GM12878 (cell line): ENCODE measurements at regions not wholly inside any gene's neighbourhood (a gene's known extent, or its start where the extent isn't known, plus 50 kb on each side); places are given as distances from the start of the nearest gene placed in this dataset.

Experiments used
- ATAC-seq: fragments of 200-7000 bp; cut with Tn5 transposase; 3 replicates; pipeline ENCODE4 v1.9.1; 2020; ENCODE audit warnings: mild to moderate bottlenecking, moderate library complexity
- BruUV-seq: library from RNA; stranded (reverse); fragments of 400-500 nt; replicated peaks from 2 replicates; lab custom pipeline; 2021; lab: Mats Ljungman, UMichigan
- CTCF ChIA-PET: fragments of 300-600 bp; sonication (Branson Sonifier 250); formaldehyde crosslinking; extraction: SDS; loops from one replicate; lab custom pipeline; 2021; ENCODE audit warnings: inconsistent platforms; lab: Yijun Ruan, JAX
- POLR2A ChIA-PET: fragments of 350-600 bp; formaldehyde crosslinking; extraction: SDS; loops from one replicate; lab custom pipeline; 2021; ENCODE audit warnings: inconsistent platforms; lab: Charles Lee
- RAD21 ChIA-PET: fragments of 300-600 bp; sonication (Branson Sonifier 250); formaldehyde crosslinking; loops from one replicate; lab custom pipeline; 2023; ENCODE audit warnings: antibody characterized with exemption; ENCODE audit not compliant: unreplicated experiment; lab: Charles Lee
- SMC1A ChIA-PET: fragments of 300-600 bp; sonication (Branson Sonifier 250); formaldehyde crosslinking; loops from one replicate; lab custom pipeline; 2023; ENCODE audit not compliant: unreplicated experiment, uncharacterized antibody; lab: Charles Lee
- DNase-seq: peaks from one replicate; pipeline ENCODE4 v3.0.0-alpha.2; 2011; ENCODE audit warnings: low read depth, low spot score
- FAIRE-seq: peaks from 3 replicates; lab custom pipeline; 2011; peaks lifted over from hg19 to GRCh38; lab: Jason Lieb, UNC
- H2AFZ ChIP-seq: 2 replicates; pipeline ENCODE4 v1.6.0; 2011; ENCODE audit warnings: low read depth, low read length, control low read depth; ENCODE audit not compliant: control insufficient read depth
- H3K27ac ChIP-seq: 2 replicates; pipeline ENCODE4 v1.5.1; 2011; ENCODE audit warnings: control low read depth; ENCODE audit not compliant: control insufficient read depth, insufficient read depth
- H3K27me3 ChIP-seq, 2 experiments: replicated peaks in 1 of 2; 2 replicates each; pipeline versions ENCODE4 v1.6.0 to v1.6.1; 2011; ENCODE audit warnings: low read length in 1 of 2; ENCODE audit not compliant: control insufficient read depth in 2 of 2, insufficient read depth in 2 of 2
- H3K36me3 ChIP-seq, 2 experiments: 2 replicates each; pipeline ENCODE4 v1.5.1; 2011; ENCODE audit warnings: low read length in 1 of 2; ENCODE audit not compliant: control insufficient read depth in 2 of 2, insufficient read depth in 2 of 2
- H3K4me1 ChIP-seq: 2 replicates; pipeline ENCODE4 v1.6.1; 2011; ENCODE audit warnings: mild to moderate bottlenecking, low read length, moderate library complexity, mixed read lengths; ENCODE audit not compliant: control insufficient read depth, insufficient read depth
- H3K4me2 ChIP-seq: 2 replicates; pipeline ENCODE4 v1.6.0; 2011; ENCODE audit warnings: control low read depth; ENCODE audit not compliant: control insufficient read depth, insufficient read depth
- H3K4me3 ChIP-seq: fragments of 200-600 bp; sonication (generic); 2 replicates; pipeline ENCODE4 v1.5.1; 2016
- H3K79me2 ChIP-seq: 2 replicates; pipeline ENCODE4 v1.6.0; 2011; ENCODE audit warnings: low read length; ENCODE audit not compliant: control insufficient read depth, insufficient read depth
- H3K9ac ChIP-seq: 2 replicates; pipeline ENCODE4 v1.8.0; 2011; ENCODE audit warnings: low read length, control low read depth, mixed read lengths; ENCODE audit not compliant: control insufficient read depth, insufficient read depth
- H3K9me3 ChIP-seq: replicated peaks from 3 replicates; pipeline ENCODE4 v1.5.1; 2011; ENCODE audit warnings: mild to moderate bottlenecking, low read length; ENCODE audit not compliant: control insufficient read depth, insufficient read depth
- H4K20me1 ChIP-seq: 2 replicates; pipeline ENCODE4 v1.6.0; 2011; ENCODE audit not compliant: control insufficient read depth, insufficient read depth
- BCL11A ChIP-seq: IDR thresholded peaks from 2 replicates; pipeline ENCODE4 v1.6.1; 2011; ENCODE audit warnings: low read depth, low read length
- BHLHE40 ChIP-seq, 2 experiments: fragments of 450-650 bp in 1 of 2; IDR thresholded peaks; 2 replicates each; pipeline ENCODE4 v1.6.1; 2011 to 2017; ENCODE audit warnings: low read depth in 2 of 2, borderline replicate concordance in 1 of 2, improper control_type of control experiment in 1 of 2, low read length in 1 of 2, mild to moderate bottlenecking in 1 of 2
- CBFB ChIP-seq: IDR thresholded peaks from 2 replicates; pipeline ENCODE4 v1.6.1; 2016; ENCODE audit warnings: antibody characterized with exemption, low read depth
- CBX3 ChIP-seq: fragments of 200-600 bp; sonication (generic); IDR thresholded peaks from 2 replicates; pipeline ENCODE4 v1.6.1; 2016; ENCODE audit warnings: low read depth, borderline replicate concordance
- DPF2 ChIP-seq: fragments of 450-650 bp; IDR thresholded peaks from 2 replicates; pipeline ENCODE4 v1.6.1; 2017; ENCODE audit warnings: mild to moderate bottlenecking
- GATAD2B ChIP-seq: fragments of 450-650 bp; conservative IDR thresholded peaks from 2 replicates; pipeline ENCODE4 v1.6.1; 2017; ENCODE audit warnings: low read depth, mild to moderate bottlenecking, moderate library complexity
- HDAC2 ChIP-seq: fragments of 200-600 bp; sonication (generic); IDR thresholded peaks from 2 replicates; pipeline ENCODE4 v1.6.1; 2017
- HDGF ChIP-seq: fragments of 450-650 bp; IDR thresholded peaks from 2 replicates; pipeline ENCODE4 v1.6.1; 2016; ENCODE audit warnings: antibody characterized with exemption
- IKZF2 ChIP-seq, 2 experiments: fragments of 450-650 bp; IDR thresholded peaks; 2 replicates each; pipeline ENCODE4 v1.6.1; 2017; ENCODE audit warnings: mild to moderate bottlenecking in 2 of 2, moderate library complexity in 2 of 2
- KLF5 ChIP-seq: fragments of 450-650 bp; IDR thresholded peaks from 2 replicates; pipeline ENCODE4 v1.6.1; 2014; ENCODE audit warnings: mild to moderate bottlenecking; ENCODE audit not compliant: partially characterized antibody
- MEF2B ChIP-seq: fragments of 450-650 bp; IDR thresholded peaks from 2 replicates; pipeline ENCODE4 v1.6.1; 2018; ENCODE audit warnings: mild to moderate bottlenecking, moderate library complexity; ENCODE audit not compliant: partially characterized antibody, poor library complexity, severe bottlenecking
- MTA2 ChIP-seq: fragments of 450-650 bp; IDR thresholded peaks from 2 replicates; pipeline ENCODE4 v1.6.1; 2016; ENCODE audit warnings: low read depth, mild to moderate bottlenecking, moderate library complexity
- POLR2AphosphoS2 ChIP-seq: IDR thresholded peaks from 2 replicates; pipeline ENCODE4 v1.6.1; 2011; ENCODE audit warnings: low read depth, mild to moderate bottlenecking, low read length, improper control_type of control experiment, moderate library complexity
- POU2F2 ChIP-seq: IDR thresholded peaks from 3 replicates; pipeline ENCODE4 v1.6.1; 2011; ENCODE audit warnings: low read depth, mild to moderate bottlenecking, low read length, borderline replicate concordance
- RAD21 ChIP-seq: IDR thresholded peaks from 2 replicates; pipeline ENCODE4 v1.6.1; 2011; ENCODE audit warnings: mild to moderate bottlenecking, low read depth, low read length, moderate library complexity; ENCODE audit not compliant: insufficient read depth
- RELA ChIP-seq: fragments of 450-650 bp; IDR thresholded peaks from 2 replicates; pipeline ENCODE4 v1.8.0; 2014; ENCODE audit warnings: borderline replicate concordance; ENCODE audit not compliant: partially characterized antibody
- RUNX3 ChIP-seq: IDR thresholded peaks from 2 replicates; pipeline ENCODE4 v1.6.1; 2012; ENCODE audit warnings: low read length, inconsistent platforms
- SIN3A ChIP-seq: IDR thresholded peaks from 2 replicates; pipeline ENCODE4 v1.6.1; 2012; ENCODE audit warnings: low read depth, low read length, improper control_type of control experiment
- SPI1 ChIP-seq: IDR thresholded peaks from 2 replicates; pipeline ENCODE4 v1.6.1; 2011; ENCODE audit warnings: low read depth, mild to moderate bottlenecking, low read length, moderate library complexity, borderline replicate concordance; ENCODE audit not compliant: insufficient read depth
- SRF ChIP-seq, 2 experiments: IDR thresholded peaks; 2 replicates each; pipeline ENCODE4 v1.6.1; 2011; ENCODE audit warnings: low read depth in 2 of 2, low read length in 2 of 2, mild to moderate bottlenecking in 1 of 2, moderate library complexity in 1 of 2
- TAF1 ChIP-seq: IDR thresholded peaks from 2 replicates; pipeline ENCODE4 v1.6.1; 2011; ENCODE audit warnings: mild to moderate bottlenecking, low read depth, low read length, borderline replicate concordance
- WGBS: methylation state at CpG from one replicate; pipeline ENCODE4 v1.1.6; 2016; ENCODE audit warnings: low lambda C conversion rate; ENCODE audit not compliant: insufficient replicate concordance, insufficient coverage; ENCODE audit errors: missing lambda C conversion rate; 5-methylcytosine and 5-hydroxymethylcytosine counted together
- in situ Hi-C: fragments of 300-500 bp; cut with MboI; formaldehyde crosslinking; loops from 9 replicates; pipeline ENCODE4 v1.14.3; 2018; ENCODE audit warnings: mixed read lengths
- intact Hi-C: fragments of 100-400 bp; cut with micrococcal nuclease; formaldehyde crosslinking; loops from one replicate; pipeline ENCODE4 v1.14.2; 2022; ENCODE audit not compliant: unreplicated experiment
- TF ChIP-seq, protein P1 (sequence below): IDR thresholded peaks from 2 replicates; pipeline ENCODE4 v1.6.1; 2011; ENCODE audit warnings: low read depth, mild to moderate bottlenecking, low read length, moderate library complexity, borderline replicate concordance; ENCODE audit errors: extremely low read depth
- TF ChIP-seq, protein P2 (sequence below): fragments of 450-650 bp; IDR thresholded peaks from 2 replicates; pipeline ENCODE4 v1.6.1; 2014; ENCODE audit warnings: mild to moderate bottlenecking

DNA sequence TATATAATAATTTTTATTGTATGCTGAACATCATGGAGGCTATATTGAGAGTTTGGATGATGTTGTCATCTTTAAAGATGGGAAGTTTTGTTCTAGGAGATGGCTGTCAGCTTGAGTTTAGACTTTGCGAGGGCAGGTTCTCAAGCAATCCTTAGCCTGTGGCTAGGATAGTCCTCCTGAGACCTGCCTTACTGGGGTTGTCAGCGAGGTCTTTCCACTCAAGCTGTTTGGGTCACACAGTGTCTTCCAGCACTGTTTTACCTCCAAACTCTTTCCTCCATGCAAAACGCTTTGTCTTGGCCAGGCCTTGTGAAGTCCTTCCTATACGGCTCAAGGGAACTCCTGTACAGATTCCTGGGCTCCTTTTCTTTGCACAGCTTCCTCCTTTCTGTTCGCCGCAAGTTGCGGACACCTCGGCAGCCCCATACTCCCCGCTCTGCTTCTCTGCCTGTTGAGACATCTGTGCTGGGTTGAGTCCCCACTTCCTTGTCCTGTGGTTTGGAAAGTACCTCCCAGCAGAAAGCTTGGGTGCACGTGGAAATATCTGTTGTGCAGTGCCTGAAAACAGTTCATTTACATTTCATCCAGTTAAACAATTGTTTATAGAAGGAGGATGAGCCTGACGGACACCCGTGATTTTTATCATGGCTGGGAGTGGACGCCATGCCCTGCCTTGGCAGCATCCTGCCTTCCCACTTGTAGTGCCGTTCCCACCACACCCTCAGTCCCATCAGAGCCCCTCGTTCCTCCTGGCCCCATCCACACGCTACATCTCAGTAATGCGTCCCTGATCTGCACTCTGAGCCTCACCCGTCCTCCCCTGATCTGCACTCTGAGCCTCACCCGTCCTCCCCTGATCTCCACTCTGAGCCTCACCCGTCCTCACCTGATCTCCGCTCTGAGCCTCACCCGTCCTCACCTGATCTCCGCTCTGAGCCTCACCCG is 55.0 kb upstream of the CBFA2T3 start:
- H3K4me1 ChIP-seq: peaks cover 12% of the 10 kb centered on the region
- ChIA-PET CTCF (no interaction called here), RAD21 (interaction anchor here (0.8 kb wide), 1 partner anchor 61 kb away, joined by 3 read pairs; no protein-coding TSS in a partner anchor), SMC1A (interaction anchor here (1.0 to 1.7 kb wide), 2 partner anchors 64 to 283 kb away, joined by 3 read pairs; no protein-coding TSS in a partner anchor), POLR2A (interaction anchor here (0.5 to 1.6 kb wide), 4 partner anchors 12 to 50 kb away, joined by 3 to 5 read pairs (median 4); no protein-coding TSS in a partner anchor)
- ATAC-seq: peak; percentile 97
- WGBS: 21% methylated on average over 24 of the region's 24 CpGs
- intact Hi-C loops: loop anchor here (5.0 kb wide), 2 partner anchors 55 to 65 kb away; partner anchors contain the start of gene CBFA2T3
- in situ Hi-C loops: no loop called here
- DNase-seq: peak; percentile 71
- no peaks in the 10 kb centered on the region for H4K20me1 ChIP-seq
- peak overlapping the region; percentile 21 for H3K9ac ChIP-seq
- BruUV-seq: no TSS peak
- FAIRE-seq: peak; percentile 94
- H3K4me3 ChIP-seq: peak overlapping the region; percentile 0; the same call in 1 of the 2 replicates
- peaks cover 5% of the 10 kb centered on the region for H3K9me3 ChIP-seq
- H2AFZ ChIP-seq: peak overlapping the region; percentile 85
- H3K27me3 ChIP-seq: no peaks in the 10 kb centered on the region
- H3K27ac ChIP-seq: peak overlapping the region; percentile 76
- no peaks in the 10 kb centered on the region for H3K79me2 ChIP-seq
- H3K4me2 ChIP-seq: peak overlapping the region; percentile 79
- no peaks in the 10 kb centered on the region for H3K36me3 ChIP-seq
- peak; percentile 58; the same call in 1 of the 2 replicates for TF ChIP-seq DPF2
- peak; percentile 86 to 89 for TF ChIP-seq BHLHE40 (IDR thresholded peaks at IDR 0.05; ENCODE audit: borderline replicate concordance in 1 of 2, low read depth in 2 of 2, low read length in 1 of 2)
- TF ChIP-seq KLF5: no peak
- peak; percentile 94 for TF ChIP-seq CBFB
- peak; percentile 49; the same call in 1 of the 2 replicates for TF ChIP-seq BCL11A
- TF ChIP-seq HDGF: 0 out of 2 replicates have a peak, but pooled peaks have one; percentile 47
- TF ChIP-seq, protein P1, sequence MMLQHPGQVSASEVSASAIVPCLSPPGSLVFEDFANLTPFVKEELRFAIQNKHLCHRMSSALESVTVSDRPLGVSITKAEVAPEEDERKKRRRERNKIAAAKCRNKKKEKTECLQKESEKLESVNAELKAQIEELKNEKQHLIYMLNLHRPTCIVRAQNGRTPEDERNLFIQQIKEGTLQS: peak; percentile 30; the same call in 1 of the 2 replicates
- TF ChIP-seq MEF2B: peak; percentile 58
- TF ChIP-seq POU2F2: 0 out of 3 replicates have a peak, but pooled peaks have one; percentile 39
- no peak for TF ChIP-seq SRF (IDR thresholded peaks at IDR 0.05; ENCODE audit: low read depth in 2 of 2, low read length in 2 of 2)
- peak; percentile 15; the same call in 1 of the 2 replicates for TF ChIP-seq RAD21
- TF ChIP-seq HDAC2: no peak
- TF ChIP-seq TAF1: 0 out of 2 replicates have a peak, but pooled peaks have one; percentile 42
- peak; percentile 82 for TF ChIP-seq RELA
- TF ChIP-seq SIN3A: no peak
- peak; percentile 66 to 79 for TF ChIP-seq IKZF2 (IDR thresholded peaks at IDR 0.05)
- TF ChIP-seq, protein P2, sequence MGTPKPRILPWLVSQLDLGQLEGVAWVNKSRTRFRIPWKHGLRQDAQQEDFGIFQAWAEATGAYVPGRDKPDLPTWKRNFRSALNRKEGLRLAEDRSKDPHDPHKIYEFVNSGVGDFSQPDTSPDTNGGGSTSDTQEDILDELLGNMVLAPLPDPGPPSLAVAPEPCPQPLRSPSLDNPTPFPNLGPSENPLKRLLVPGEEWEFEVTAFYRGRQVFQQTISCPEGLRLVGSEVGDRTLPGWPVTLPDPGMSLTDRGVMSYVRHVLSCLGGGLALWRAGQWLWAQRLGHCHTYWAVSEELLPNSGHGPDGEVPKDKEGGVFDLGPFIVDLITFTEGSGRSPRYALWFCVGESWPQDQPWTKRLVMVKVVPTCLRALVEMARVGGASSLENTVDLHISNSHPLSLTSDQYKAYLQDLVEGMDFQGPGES: no peak
- 0 out of 2 replicates have a peak, but pooled peaks have one; percentile 36 for TF ChIP-seq GATAD2B
- no peak for TF ChIP-seq CBX3
- TF ChIP-seq SPI1: peak; percentile 80
- no peak for TF ChIP-seq POLR2AphosphoS2
- TF ChIP-seq RUNX3: peak; percentile 97
- TF ChIP-seq MTA2: peak; percentile 47; the same call in 1 of the 2 replicates
